H1 (cell line): ENCODE measurements at regions not wholly inside any gene's neighbourhood (a gene's known extent, or its start where the extent isn't known, plus 50 kb on each side); places are given as distances from the start of the nearest gene placed in this dataset.

Source experiments
- ASH2L ChIP-seq: fragments of 200-600, 300-600 bp; sonication (generic); IDR thresholded peaks from one replicate; pipeline ENCODE4 v1.7.1; 2017; ENCODE audit warnings: low read length
- BRCA1 ChIP-seq: IDR thresholded peaks from 2 replicates; pipeline ENCODE4 v1.6.1; 2012; ENCODE audit warnings: low read depth, low read length, improper control_type of control experiment
- CHD1 ChIP-seq: IDR thresholded peaks from 2 replicates; pipeline ENCODE4 v1.6.1; 2012; ENCODE audit warnings: low read depth, low read length, improper control_type of control experiment
- CTCF ChIP-seq, 3 experiments: IDR thresholded peaks; 1 replicate in 2 of 3; 2 replicates in 1 of 3; pipeline versions ENCODE4 v1.5.1 to v1.6.1; 2011; ENCODE audit warnings: low read length in 3 of 3, mild to moderate bottlenecking in 3 of 3, inconsistent platforms in 2 of 3, low read depth in 1 of 3, moderate library complexity in 1 of 3; ENCODE audit not compliant: insufficient read depth in 1 of 3; ENCODE audit errors: control extremely low read depth in 1 of 3
- GTF2F1 ChIP-seq: IDR thresholded peaks from 2 replicates; pipeline ENCODE4 v1.6.1; 2012; ENCODE audit warnings: low read depth, low read length, improper control_type of control experiment, borderline replicate concordance
- KDM5A ChIP-seq: fragments of 200-600 bp; IDR thresholded peaks from 2 replicates; pipeline ENCODE4 v1.7.1; 2012; ENCODE audit warnings: mild to moderate bottlenecking, low read length, inconsistent platforms, mixed read lengths
- MAX ChIP-seq: IDR thresholded peaks from 2 replicates; pipeline ENCODE4 v1.6.1; 2012; ENCODE audit warnings: inconsistent platforms
- POLR2AphosphoS5 ChIP-seq: IDR thresholded peaks from 2 replicates; pipeline ENCODE4 v1.6.1; 2011; ENCODE audit warnings: low read depth, low read length
- SIN3A ChIP-seq, 2 experiments: IDR thresholded peaks in 1 of 2; conservative IDR thresholded peaks in 1 of 2; 2 replicates each; pipeline ENCODE4 v1.6.1; 2011 to 2012; ENCODE audit warnings: low read length in 2 of 2, improper control_type of control experiment in 1 of 2, low read depth in 1 of 2, mild to moderate bottlenecking in 1 of 2
- SIRT6 ChIP-seq: IDR thresholded peaks from one replicate; pipeline ENCODE4 v1.7.1; 2012; ENCODE audit warnings: low read length, inconsistent platforms
- SUZ12 ChIP-seq: fragments of 200-600 bp; sonication (generic); IDR thresholded peaks from 2 replicates; pipeline ENCODE4 v1.6.1; 2012; ENCODE audit warnings: mild to moderate bottlenecking, inconsistent platforms, low read length, moderate library complexity, mixed read lengths
- TAF1 ChIP-seq: IDR thresholded peaks from 2 replicates; pipeline ENCODE4 v1.6.1; 2011; ENCODE audit warnings: mild to moderate bottlenecking, low read depth, low read length
- TEAD4 ChIP-seq: IDR thresholded peaks from 2 replicates; pipeline ENCODE4 v1.6.1; 2012; ENCODE audit warnings: low read depth, low read length, inconsistent platforms, mixed read lengths

- TF ChIP-seq CTCF (IDR thresholded peaks at IDR 0.05; ENCODE audit: control extremely low read depth in 1 of 3, insufficient read depth in 1 of 3, low read depth in 1 of 3, low read length in 3 of 3) (no peak), SUZ12 (no peak), SIRT6 (no peak), POLR2AphosphoS5 (peak; percentile 30; the same call in 1 of the 2 replicates), GTF2F1 (no peak; the same call in 1 of the 2 replicates), SIN3A (conservative IDR thresholded peaks at IDR 0.05 in 1 of 2, IDR thresholded peaks at IDR 0.05 in 1 of 2; ENCODE audit: low read depth in 1 of 2, low read length in 2 of 2) (0 out of 4 replicates have a peak, but pooled peaks of 1 of the 2 experiments have one; percentile 55), TEAD4 (peak; percentile 81), TAF1 (peak; percentile 56; the same call in 1 of the 2 replicates), KDM5A (no peak), BRCA1 (no peak), CHD1 (no peak), MAX (peak; percentile 57), ASH2L (peak; percentile 70)
These were observed 212.3 kb upstream of the MPDZ start (continued) for GRCh38 chr9:13491493-13492424.
